ENCODE measurements at regions not wholly inside any gene's neighbourhood (a gene's known extent, or its start where the extent isn't known, plus 50 kb on each side); places are given as distances from the start of the nearest gene placed in this dataset.

GRCh38 chr17:79529661-79530081, 81.2 kb downstream of the RBFOX3 start:
- Histone ChIP-seq H3K27ac (ENCODE audit: low read depth, low read length) (no peak overlapping the region), H3K36me3 (ENCODE audit: control insufficient read depth in 2 of 3, insufficient read depth in 3 of 3, low read length in 3 of 3) (no peaks in the 10 kb centered on the region), H3K9me3 (ENCODE audit: control insufficient read depth in 2 of 3, low read length in 3 of 3) (no peaks in the 10 kb centered on the region), H3K27me3 (ENCODE audit: control insufficient read depth in 2 of 2, insufficient read depth in 2 of 2, low read length in 2 of 2) (peaks cover 0 to 3% of the 10 kb centered on the region in 2 donors), H3K4me1 (ENCODE audit: control insufficient read depth in 2 of 2, insufficient read depth in 2 of 2, low read length in 2 of 2) (no peaks in the 10 kb centered on the region), H3K4me3 (ENCODE audit: low read length) (no peak overlapping the region)
- no peak for DNase-seq
- no peak for ATAC-seq
- H3K36me3 Mint-ChIP-seq, result peaks cover 0 to 4% (median 0%) of the 10 kb centered on the region in 5 donors
- peaks cover 0 to 3% (median 0%) of the 10 kb centered on the region in 7 donors for H3K4me1 Mint-ChIP-seq
- POLR2A ChIA-PET, result no interaction called here
- CTCF ChIA-PET, result no interaction called here
- intact Hi-C loops (cut with micrococcal nuclease), result no loop called here
- H3K27me3 Mint-ChIP-seq, result peaks cover 0 to 44% (median 18%) of the 10 kb centered on the region in 5 donors
- peaks cover 0 to 4% (median 0%) of the 10 kb centered on the region in 11 donors for H3K9me3 Mint-ChIP-seq
- H3K27ac Mint-ChIP-seq, result no peak overlapping the region
- no peak overlapping the region for H3K4me3 Mint-ChIP-seq

- Histone ChIP-seq H3K27ac (ENCODE audit: low read depth, low read length) (no peak overlapping the region), H3K4me1 (ENCODE audit: control insufficient read depth in 2 of 2, insufficient read depth in 2 of 2, low read length in 2 of 2) (no peaks in the 10 kb centered on the region), H3K27me3 (ENCODE audit: control insufficient read depth in 2 of 2, insufficient read depth in 2 of 2, low read length in 2 of 2) (peaks cover 0 to 3% of the 10 kb centered on the region in 2 donors), H3K9me3 (ENCODE audit: control insufficient read depth in 2 of 3, low read length in 3 of 3) (no peaks in the 10 kb centered on the region), H3K4me3 (ENCODE audit: low read length) (no peak overlapping the region), H3K36me3 (ENCODE audit: control insufficient read depth in 2 of 3, insufficient read depth in 3 of 3, low read length in 3 of 3) (no peaks in the 10 kb centered on the region)
- peaks cover 0 to 3% (median 0%) of the 10 kb centered on the region in 7 donors for H3K4me1 Mint-ChIP-seq
- no peak overlapping the region for H3K27ac Mint-ChIP-seq
- intact Hi-C loops (cut with micrococcal nuclease), result no loop called here
- peaks cover 0 to 44% (median 18%) of the 10 kb centered on the region in 5 donors for H3K27me3 Mint-ChIP-seq
- no peak for DNase-seq
- peaks cover 0 to 4% (median 0%) of the 10 kb centered on the region in 5 donors for H3K36me3 Mint-ChIP-seq
- peaks cover 0 to 4% (median 0%) of the 10 kb centered on the region in 11 donors for H3K9me3 Mint-ChIP-seq
- no peak overlapping the region for H3K4me3 Mint-ChIP-seq
- no peak for ATAC-seq
- POLR2A ChIA-PET, result no interaction called here
- CTCF ChIA-PET, result no interaction called here
These were observed 82.2 kb downstream of the RBFOX3 start for GRCh38 chr17:79528592-79529125.

GRCh38 chr17:79527306-79527705, 83.5 kb downstream of the RBFOX3 start:
- no peak overlapping the region for H3K27ac Mint-ChIP-seq
- intact Hi-C loops (cut with micrococcal nuclease), result no loop called here
- no peaks in the 10 kb centered on the region for H3K4me1 ChIP-seq (ENCODE audit: control insufficient read depth in 2 of 2, insufficient read depth in 2 of 2, low read length in 2 of 2)

GRCh38 chr17:79525793-79526677, 84.8 kb downstream of the RBFOX3 start:
- intact Hi-C loops (cut with micrococcal nuclease), result no loop called here
- ChIA-PET CTCF (no interaction called here), POLR2A (no interaction called here)
- peaks cover 0 to 4% (median 0%) of the 10 kb centered on the region in 11 donors for H3K9me3 Mint-ChIP-seq
- peaks cover 0 to 3% (median 0%) of the 10 kb centered on the region in 7 donors for H3K4me1 Mint-ChIP-seq
- Histone ChIP-seq H3K4me1 (ENCODE audit: control insufficient read depth in 2 of 2, insufficient read depth in 2 of 2, low read length in 2 of 2) (no peaks in the 10 kb centered on the region), H3K9me3 (ENCODE audit: control insufficient read depth in 2 of 3, low read length in 3 of 3) (no peaks in the 10 kb centered on the region), H3K27me3 (ENCODE audit: control insufficient read depth in 2 of 2, insufficient read depth in 2 of 2, low read length in 2 of 2) (peaks cover 0 to 3% of the 10 kb centered on the region in 2 donors), H3K36me3 (ENCODE audit: control insufficient read depth in 2 of 3, insufficient read depth in 3 of 3, low read length in 3 of 3) (no peaks in the 10 kb centered on the region), H3K4me3 (ENCODE audit: low read length) (no peak overlapping the region), H3K27ac (ENCODE audit: low read depth, low read length) (no peak overlapping the region)
- peaks cover 0 to 4% (median 0%) of the 10 kb centered on the region in 5 donors for H3K36me3 Mint-ChIP-seq
- peaks cover 0 to 31% (median 14%) of the 10 kb centered on the region in 5 donors for H3K27me3 Mint-ChIP-seq
- no peak for ATAC-seq
- no peak overlapping the region for H3K4me3 Mint-ChIP-seq
- DNase-seq, result no peak
- no peak overlapping the region for H3K27ac Mint-ChIP-seq

More at GRCh38 chr17:79527306-79527705, 83.5 kb downstream of the RBFOX3 start:
- H3K27me3 ChIP-seq (ENCODE audit: control insufficient read depth in 2 of 2, insufficient read depth in 2 of 2, low read length in 2 of 2), result peaks cover 0 to 3% of the 10 kb centered on the region in 2 donors
- Mint-ChIP-seq H3K4me3 (no peak overlapping the region), H3K27me3 (peaks cover 0 to 40% (median 18%) of the 10 kb centered on the region in 5 donors), H3K36me3 (peaks cover 0 to 4% (median 0%) of the 10 kb centered on the region in 5 donors), H3K9me3 (peaks cover 0 to 4% (median 0%) of the 10 kb centered on the region in 11 donors), H3K4me1 (peaks cover 0 to 3% (median 0%) of the 10 kb centered on the region in 7 donors)
- H3K27ac ChIP-seq (ENCODE audit: low read depth, low read length), result no peak overlapping the region
- CTCF ChIA-PET, result no interaction called here
- DNase-seq (no peak), ATAC-seq (no peak)
- no peak overlapping the region for H3K4me3 ChIP-seq (ENCODE audit: low read length)
- POLR2A ChIA-PET, result no interaction called here
- H3K36me3 ChIP-seq (ENCODE audit: control insufficient read depth in 2 of 3, insufficient read depth in 3 of 3, low read length in 3 of 3), result no peaks in the 10 kb centered on the region
- no peaks in the 10 kb centered on the region for H3K9me3 ChIP-seq (ENCODE audit: control insufficient read depth in 2 of 3, low read length in 3 of 3)

- H3K36me3 ChIP-seq (ENCODE audit: control insufficient read depth in 2 of 3, insufficient read depth in 3 of 3, low read length in 3 of 3), result no peaks in the 10 kb centered on the region
- ChIA-PET POLR2A (no interaction called here), CTCF (no interaction called here)
- intact Hi-C loops (cut with micrococcal nuclease), result no loop called here
- no peak overlapping the region for H3K4me3 ChIP-seq (ENCODE audit: low read length)
- H3K4me1 ChIP-seq (ENCODE audit: control insufficient read depth in 2 of 2, insufficient read depth in 2 of 2, low read length in 2 of 2), result no peaks in the 10 kb centered on the region
- H3K27ac ChIP-seq (ENCODE audit: low read depth, low read length), result no peak overlapping the region
- DNase-seq, result no peak
- H3K9me3 ChIP-seq (ENCODE audit: control insufficient read depth in 2 of 3, low read length in 3 of 3), result no peaks in the 10 kb centered on the region
- H3K4me3 Mint-ChIP-seq, result no peak overlapping the region
- H3K4me1 Mint-ChIP-seq, result peaks cover 0 to 3% (median 0%) of the 10 kb centered on the region in 7 donors
- H3K9me3 Mint-ChIP-seq, result peaks cover 0 to 4% (median 0%) of the 10 kb centered on the region in 11 donors
- H3K36me3 Mint-ChIP-seq, result peaks cover 0 to 4% (median 0%) of the 10 kb centered on the region in 5 donors
- no peak overlapping the region for H3K27ac Mint-ChIP-seq
- ATAC-seq, result no peak
- peaks cover 0 to 3% of the 10 kb centered on the region in 2 donors for H3K27me3 ChIP-seq (ENCODE audit: control insufficient read depth in 2 of 2, insufficient read depth in 2 of 2, low read length in 2 of 2)
- peaks cover 0 to 23% (median 14%) of the 10 kb centered on the region in 5 donors for H3K27me3 Mint-ChIP-seq
These were observed 86.4 kb downstream of the RBFOX3 start for GRCh38 chr17:79524213-79525187.

GRCh38 chr17:79522414-79522813, 88.4 kb downstream of the RBFOX3 start:
- Mint-ChIP-seq H3K9me3 (peaks cover 0 to 1% (median 0%) of the 10 kb centered on the region in 11 donors), H3K4me1 (peaks cover 0 to 3% (median 0%) of the 10 kb centered on the region in 7 donors), H3K27me3 (peaks cover 5 to 28% (median 19%) of the 10 kb centered on the region in 5 donors), H3K27ac (no peak overlapping the region), H3K4me3 (no peak overlapping the region), H3K36me3 (no peaks in the 10 kb centered on the region)
- H3K4me3 ChIP-seq (ENCODE audit: low read length), result no peak overlapping the region
- no peaks in the 10 kb centered on the region for H3K36me3 ChIP-seq (ENCODE audit: control insufficient read depth in 2 of 3, insufficient read depth in 3 of 3, low read length in 3 of 3)
- ChIA-PET CTCF (no interaction called here), POLR2A (no interaction called here)
- no peaks in the 10 kb centered on the region for H3K27me3 ChIP-seq (ENCODE audit: control insufficient read depth in 2 of 2, insufficient read depth in 2 of 2, low read length in 2 of 2)
- no peak for ATAC-seq
- intact Hi-C loops (cut with micrococcal nuclease), result no loop called here
- H3K4me1 ChIP-seq (ENCODE audit: control insufficient read depth in 2 of 2, insufficient read depth in 2 of 2, low read length in 2 of 2), result no peaks in the 10 kb centered on the region
- H3K9me3 ChIP-seq (ENCODE audit: control insufficient read depth in 2 of 3, low read length in 3 of 3), result no peaks in the 10 kb centered on the region
- DNase-seq, result no peak
- H3K27ac ChIP-seq (ENCODE audit: low read depth, low read length), result no peak overlapping the region

All from naive thymus-derived CD4-positive, alpha-beta T cell (primary cell).